Dedifferentiated amniotic fluid mesenchymal stem cell (primary cell): ENCODE measurements at regions not wholly inside any gene's neighbourhood (a gene's known extent, or its start where the extent isn't known, plus 50 kb on each side); places are given as distances from the start of the nearest gene placed in this dataset.

ENCODE experiments used
- DNase-seq: peaks from one replicate; pipeline ENCODE4 v3.0.0-alpha.2; 2016; ENCODE audit errors: extremely low spot score

DNA sequence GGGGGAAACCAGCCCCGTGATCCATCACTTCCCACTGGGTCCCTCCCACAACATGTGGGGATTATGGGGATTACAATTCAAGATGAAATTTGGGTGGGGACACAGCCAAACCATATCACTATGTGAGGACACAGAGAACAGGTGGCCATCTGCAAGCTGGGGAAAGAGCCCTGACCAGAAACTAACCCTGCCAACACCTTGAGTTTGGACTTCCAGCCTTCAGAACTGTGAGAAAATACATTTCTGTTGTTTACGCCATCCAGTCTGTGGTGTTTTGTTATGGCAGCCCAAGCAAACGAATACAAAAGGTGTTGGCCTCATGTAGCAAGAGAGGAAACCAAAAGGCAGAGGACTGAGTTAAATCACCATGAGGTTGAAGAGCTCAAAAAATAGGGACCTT, 169.9 kb upstream of the TENM3 start:
- DNase-seq = no peak

DNA sequence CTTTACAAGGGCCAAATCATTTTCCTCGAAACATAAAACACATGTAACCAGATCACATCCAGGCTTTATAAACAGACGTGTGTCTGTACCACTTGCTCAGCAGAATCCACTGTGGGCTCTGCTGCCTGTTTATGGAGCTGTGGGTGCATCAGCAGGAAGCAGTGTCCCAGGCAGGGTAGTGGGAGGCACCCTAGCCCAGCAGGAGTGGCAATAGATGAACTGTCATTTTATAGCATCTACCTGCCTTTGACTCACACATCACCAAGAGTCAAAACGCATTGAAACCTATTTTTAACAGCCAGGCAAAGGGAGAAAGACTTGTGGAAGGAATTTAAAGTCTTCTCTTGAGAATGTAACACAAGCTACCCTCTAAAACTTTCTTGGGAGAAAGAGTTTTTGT, 169.1 kb upstream of the TENM3 start:
- DNase-seq = no peak

DNA sequence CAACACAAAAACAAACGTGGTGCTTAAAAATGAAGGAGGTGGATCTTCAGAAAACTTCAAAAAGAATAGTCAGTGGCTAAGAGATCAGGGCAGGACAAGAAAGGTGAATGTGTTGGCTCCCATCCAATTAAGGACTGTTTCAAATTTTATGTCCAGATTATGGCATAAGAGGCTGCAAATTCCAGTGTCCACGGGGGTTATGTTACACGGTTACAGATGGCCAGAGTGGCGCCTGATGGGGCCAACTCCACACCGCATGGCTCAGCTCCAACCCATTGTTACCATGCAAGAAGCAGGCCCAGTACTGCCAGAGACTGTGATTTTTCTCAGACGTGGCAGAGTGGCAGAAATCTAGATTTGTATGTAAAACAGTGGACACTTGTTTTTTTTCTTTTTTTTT, 168.4 kb upstream of the TENM3 start:
- DNase-seq = no peak

DNA sequence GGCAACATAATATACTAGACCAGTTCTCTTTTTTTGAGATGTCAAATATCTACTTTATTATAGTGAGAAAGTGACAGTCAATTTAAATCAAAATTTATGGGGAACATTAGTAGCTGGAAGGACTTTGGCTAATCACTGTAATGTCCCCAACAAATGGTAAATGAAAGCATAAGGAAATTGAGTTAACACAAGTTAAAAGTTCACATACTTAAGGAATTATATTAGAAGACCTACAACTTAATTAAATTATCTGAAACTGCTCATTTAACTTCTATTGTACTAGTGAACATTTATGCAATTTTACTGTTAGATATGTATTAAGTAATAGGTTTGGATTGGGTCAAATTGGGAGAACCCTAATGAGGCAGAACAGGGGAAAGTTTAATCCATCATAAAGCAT, 160.3 kb upstream of the TENM3 start:
- no peak for DNase-seq

DNA sequence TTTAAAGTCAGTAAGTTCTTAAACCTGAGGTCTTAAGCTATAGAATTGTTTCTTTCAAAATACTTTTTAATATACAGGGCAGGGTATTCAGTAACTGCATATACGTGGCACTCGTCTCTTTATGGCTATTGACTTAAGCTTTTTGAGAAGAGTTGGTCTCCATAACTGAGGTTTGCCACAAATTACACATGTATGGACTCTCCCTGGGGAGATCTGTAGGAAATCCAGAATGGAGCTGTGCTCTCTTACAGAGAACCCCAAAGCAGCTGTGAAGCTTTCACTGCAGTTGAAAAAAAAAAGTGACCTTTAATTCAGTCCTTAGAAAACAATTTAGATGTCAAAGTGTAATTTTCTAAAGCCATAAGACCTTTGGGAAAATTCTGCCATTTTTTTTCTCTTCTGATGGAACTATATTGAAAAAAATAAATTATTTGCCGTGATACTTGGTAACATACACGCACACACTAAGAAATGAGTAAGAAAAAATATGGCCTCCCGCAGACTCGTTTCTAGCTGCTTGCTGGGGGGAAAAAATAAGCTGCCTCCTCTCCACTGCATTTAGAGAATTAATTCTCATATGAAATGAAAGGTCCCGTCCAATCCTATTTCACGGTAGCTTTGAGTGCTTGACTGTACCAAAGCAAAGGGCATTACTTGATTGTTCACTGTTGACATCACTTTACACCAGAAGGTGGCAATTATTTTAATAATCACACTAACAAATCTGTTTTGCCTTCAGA, 159.4 kb upstream of the TENM3 start:
- no peak for DNase-seq

DNA sequence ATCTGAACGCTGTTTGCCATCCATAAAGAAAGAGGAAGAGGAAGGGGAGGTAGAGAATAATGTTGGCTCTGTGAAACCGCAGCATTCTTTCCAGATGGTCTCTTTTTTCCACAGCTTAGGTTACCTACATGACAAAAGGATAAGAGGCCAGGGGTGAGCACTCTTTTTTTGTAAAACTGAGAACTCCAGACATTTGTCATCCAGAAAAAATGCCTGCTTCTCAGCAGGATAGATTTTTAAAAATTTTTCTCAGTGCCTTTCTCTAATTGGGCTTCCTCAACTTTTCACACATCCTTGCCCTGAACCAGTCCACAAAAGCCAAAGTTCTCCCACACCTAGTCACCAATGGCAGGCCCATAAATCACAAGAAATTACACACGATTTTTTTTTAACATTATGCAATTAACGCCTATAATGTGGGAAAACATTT, 158.1 kb upstream of the TENM3 start:
- no peak for DNase-seq

DNA sequence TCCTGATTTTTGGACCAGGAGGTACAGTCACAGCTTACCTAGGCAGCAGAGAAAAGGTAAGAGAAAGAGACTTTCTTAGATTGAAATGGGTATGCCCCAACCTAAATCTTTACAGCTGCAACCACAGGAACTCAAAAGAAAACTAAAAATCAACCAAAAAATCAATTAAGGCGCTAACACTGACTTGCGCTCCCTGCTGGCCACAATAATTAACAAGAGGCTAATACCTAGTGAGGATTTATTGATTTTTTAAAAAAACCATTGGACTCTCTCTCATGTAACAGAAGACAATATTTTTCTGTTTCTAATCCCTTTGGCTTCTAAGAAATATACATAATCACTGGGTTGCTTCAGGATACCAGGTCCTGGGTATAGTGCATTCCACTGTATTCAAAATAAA, 153.9 kb upstream of the TENM3 start:
- no peak for DNase-seq

DNA sequence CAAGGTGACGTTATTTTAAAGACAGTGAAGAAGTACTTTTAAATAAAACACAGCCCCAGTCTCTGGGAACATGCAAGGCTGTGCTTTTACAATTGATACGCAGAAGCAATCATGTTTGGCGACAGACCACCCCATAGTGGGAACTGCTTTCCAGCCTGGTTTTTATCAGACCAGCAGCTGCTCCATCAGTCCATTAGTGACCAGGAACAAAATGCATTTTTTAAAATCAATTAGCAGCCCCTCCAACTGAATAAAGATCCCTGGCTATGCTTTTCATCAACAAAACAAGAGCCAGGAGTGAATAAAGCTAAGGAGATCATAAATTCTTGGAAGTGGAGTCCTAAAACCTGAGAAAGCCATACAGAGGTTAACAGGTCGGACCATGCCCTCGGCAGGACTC, 153.0 kb upstream of the TENM3 start:
- no peak for DNase-seq

DNA sequence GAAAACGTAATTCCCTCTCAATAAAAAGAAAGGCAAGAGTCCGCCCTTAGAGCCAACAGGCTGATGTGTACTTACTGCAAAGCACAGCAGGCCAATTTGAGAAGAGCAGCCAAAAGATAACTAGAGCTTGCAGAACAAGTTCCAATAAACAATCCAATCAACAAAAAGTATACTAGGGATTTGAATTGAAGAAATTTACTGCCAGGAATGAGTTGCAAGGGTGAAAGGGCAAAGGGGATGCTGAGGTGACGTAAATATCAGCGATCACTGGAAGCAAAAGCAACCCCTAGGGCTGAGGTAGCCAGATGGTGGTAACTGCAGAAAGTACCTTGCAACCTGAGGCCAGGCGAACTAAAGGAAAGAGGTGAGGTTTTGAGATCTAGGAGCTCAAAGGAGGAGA, 152.1 kb upstream of the TENM3 start:
- no peak for DNase-seq

DNA sequence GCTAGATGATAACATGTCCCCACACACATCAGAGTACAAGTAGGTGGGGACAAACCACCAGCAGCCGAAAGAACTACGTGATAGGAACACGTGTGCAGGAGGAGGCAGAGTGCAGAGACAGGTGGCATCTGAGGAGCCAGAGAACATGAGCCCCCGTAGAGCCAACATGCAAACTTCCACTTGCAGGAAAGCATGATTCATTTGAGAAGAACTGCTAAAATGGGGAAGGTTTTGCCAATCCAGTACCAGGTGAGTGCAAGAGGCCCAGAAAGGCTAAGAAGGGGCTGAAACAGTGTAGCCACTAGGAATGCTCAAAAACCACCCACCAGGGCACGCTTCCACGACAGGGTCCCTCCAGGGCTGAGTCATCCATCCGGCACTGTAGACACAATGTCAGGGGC, 149.8 kb upstream of the TENM3 start:
- DNase-seq = no peak

DNA sequence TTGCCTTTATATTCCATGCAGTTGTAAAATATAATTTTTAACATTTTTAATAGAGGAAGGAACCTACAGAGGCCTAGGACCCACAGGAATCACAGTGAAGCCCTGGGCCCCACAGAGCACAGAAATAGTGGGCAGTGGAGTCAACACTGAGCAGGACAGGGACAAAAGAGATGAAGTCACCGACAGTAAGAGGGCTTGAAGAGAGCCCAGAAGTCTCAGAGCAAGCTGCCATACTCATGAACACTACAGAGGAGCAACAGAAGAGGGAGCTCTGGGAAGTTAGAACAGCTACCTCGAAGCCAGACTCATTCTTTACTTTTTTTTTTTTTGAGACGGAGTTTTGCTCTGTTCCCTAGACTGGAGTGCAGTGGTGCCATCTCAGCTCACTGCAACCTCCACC, 149.3 kb upstream of the TENM3 start:
- DNase-seq = no peak

DNA sequence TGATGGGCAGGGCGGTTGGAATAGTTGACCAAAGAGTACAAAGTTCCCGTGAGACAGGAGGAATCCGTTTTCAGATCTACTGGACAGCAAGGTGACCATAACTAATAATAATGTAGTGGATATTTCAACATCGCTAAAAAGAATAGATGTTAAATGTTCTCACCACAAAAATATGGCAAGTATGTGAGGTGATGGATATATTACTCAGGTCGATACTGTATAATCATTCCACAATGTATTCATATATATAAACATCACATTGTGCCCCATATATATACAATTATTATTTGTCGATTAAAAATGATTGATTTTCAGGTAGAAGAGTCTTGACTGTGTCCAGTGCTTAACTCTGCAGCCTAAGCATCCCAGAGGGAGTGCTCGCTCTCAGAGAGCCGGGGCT, 141.6 kb upstream of the TENM3 start:
- DNase-seq = no peak

DNA sequence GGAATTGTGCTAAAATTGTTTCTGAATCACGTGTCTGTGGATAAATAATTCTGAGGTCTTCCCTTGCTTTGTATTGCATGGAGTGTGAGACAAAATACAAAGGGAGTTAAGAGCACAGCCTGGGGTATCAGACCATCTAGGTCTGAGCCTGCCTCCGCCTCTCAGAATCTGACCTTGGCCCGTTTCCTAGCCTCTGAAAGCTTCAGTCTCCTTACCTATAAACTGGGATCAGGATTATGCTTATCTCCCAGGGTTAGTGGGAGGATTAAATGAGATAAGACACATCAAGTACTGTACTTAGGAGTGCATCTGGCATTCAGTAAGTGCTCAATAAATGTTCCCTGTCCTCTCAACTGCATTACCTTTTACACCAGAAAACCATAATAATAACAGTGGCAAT, 140.6 kb upstream of the TENM3 start:
- DNase-seq = no peak

DNA sequence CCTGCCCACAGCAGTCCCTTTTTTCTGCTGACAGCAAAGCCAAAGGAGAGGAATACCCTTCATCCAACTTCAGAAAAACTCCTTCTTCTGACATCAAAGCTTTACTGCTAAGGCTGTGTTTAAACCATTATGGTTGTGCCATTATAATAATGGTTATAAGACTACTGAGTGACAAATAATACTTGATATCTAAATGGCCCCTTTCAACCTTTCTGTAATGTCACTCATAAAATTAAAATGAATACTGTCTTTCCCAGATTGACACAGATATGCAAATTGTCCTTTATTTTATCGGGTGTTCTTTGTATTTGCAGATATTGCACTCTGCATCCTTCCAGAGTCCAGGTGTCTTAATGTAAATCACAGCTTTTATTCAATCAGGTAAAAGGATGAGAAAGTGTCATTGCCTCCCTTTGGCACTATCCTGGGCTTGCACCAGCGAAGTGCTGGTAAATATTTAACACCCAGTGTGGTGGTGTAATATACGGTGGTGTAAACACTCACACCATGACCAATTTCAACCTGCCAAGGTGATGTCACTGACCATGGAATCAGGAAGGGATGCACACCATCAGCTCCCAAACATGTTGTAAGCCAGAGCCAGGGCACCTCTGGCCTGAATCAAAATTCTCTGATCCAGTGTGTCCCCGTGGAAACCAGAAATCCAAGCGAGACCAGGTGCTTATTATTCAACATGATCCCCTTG, 139.4 kb upstream of the TENM3 start:
- DNase-seq = no peak

DNA sequence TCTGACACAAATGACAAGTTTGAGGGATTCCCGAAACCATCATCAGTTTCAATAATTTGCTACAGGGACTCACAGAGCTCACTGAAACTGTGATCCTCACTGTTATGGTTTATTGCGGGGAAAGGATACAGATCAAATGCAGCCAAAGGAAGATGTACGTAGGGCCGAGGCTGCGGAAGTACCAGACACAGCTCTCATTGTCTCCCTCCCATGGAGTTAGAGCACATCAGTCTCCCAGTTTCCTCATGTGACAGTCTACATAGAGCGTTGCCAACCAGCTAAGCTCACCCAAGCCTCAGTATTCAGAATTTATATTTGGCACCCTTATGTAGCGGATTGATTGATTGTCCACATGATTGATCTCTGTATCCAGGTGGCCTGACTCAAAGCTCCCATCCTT, 137.8 kb upstream of the TENM3 start:
- no peak for DNase-seq

DNA sequence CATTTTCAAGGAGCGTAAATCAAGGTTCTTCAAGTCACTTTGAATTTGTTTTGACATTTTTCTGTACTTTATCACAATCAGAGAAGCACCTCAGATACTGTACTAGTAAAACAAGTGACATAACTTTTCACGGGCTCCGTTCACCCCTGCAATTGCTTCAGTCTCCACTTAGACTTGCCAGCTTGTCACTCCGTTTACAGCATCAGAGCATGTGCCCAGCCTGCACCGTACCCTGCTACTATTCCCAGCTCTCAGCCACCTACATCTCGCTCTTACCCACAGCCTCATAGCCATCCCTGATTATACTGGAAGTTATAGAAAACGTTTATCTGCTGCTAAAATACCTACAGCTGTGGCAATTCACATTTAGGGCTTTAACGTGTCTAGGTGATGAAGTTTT, 135.3 kb upstream of the TENM3 start:
- no peak for DNase-seq

DNA sequence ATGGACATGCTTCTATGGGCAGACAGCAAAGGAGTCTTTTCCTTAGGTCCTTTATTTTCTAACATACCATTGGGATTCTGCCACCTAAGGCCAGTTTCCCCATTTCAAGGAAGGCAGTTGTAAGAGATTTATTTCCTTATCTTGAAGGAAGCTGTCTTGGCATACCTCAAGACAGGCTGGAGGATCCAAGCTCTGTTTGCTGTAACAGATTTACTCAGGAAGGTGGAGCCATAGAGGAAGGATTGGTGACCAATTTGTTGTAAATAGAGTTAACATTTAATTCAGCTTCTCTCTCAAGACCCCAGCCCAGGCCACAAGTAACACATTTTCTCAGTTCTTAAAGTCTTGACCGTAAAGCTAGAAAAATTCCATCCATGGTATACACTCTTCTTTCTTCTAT, 131.6 kb upstream of the TENM3 start:
- DNase-seq = no peak

DNA sequence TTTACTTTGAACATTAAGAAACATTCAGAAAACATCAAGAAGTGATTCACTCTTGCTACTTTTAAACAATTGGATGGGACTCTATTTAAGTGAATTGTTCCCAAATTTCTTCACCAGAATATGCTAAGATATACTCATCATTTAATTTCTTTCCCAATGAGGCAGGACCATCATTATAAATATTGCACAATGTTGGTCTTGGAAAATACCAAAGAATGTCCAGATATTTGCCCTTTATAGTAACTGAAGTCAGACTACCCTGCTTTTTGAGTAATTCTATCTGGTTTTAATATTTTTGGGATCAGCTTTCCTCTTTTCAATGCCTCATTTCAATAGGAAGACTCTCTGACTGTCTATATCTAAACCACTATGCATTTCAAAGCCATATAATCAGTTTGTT, 129.4 kb upstream of the TENM3 start:
- no peak for DNase-seq

DNA sequence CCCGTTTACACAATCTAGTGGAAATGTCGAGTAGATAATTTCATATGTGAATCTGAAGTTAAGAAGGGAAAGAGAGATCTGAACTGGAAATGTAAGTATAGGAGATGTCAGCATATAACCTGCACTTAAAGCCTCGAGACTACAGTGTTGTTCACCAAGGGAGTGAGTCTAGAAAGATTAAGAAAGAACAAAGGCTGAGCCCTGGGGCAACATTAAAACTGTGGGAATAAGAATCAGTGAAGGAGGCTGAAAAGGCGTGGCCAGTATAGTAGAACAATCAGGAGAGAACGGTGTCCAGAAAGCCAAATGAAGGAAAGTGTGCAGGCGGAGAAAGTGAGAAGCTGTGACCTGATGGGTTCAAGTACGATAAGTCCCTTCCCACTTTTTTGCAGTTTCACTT, 118.8 kb upstream of the TENM3 start:
- no peak for DNase-seq

DNA sequence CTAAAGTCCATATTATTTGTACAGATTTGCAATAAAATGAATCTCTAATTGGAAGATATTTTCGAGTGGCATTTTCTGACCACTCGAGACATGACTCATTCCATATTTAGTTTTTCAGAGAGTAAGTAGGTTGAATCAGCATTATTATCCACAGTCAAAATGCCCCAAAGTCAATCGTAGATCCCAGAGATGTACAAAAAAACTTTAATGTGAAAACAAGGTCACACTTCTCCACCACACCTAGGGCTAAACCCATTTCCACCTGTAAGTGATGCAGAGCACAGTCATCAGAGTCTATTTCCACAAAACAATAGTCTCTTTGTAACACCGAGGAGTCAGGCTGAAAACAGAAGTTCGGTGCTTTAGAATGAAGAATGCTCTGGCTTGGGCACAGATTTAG, 117.1 kb upstream of the TENM3 start:
- DNase-seq = no peak

DNA sequence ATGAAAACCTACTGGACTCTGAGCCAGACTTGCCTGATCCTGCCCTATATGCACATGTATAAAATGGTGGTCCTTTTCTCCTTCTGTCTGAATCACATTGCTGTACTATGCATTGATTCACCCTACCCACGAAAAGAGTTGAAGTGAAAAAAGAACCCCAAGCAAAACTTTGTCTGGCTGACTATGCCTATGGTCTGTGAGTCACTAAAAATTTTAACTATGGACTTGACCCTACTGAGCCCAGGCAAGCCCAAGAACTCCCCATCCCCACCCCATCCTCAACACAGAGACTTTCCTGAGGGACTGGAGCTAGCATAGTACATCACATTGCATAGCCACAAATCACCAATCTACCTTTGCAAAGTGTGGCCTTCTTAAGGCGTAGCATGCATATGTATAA, 116.6 kb upstream of the TENM3 start:
- no peak for DNase-seq

DNA sequence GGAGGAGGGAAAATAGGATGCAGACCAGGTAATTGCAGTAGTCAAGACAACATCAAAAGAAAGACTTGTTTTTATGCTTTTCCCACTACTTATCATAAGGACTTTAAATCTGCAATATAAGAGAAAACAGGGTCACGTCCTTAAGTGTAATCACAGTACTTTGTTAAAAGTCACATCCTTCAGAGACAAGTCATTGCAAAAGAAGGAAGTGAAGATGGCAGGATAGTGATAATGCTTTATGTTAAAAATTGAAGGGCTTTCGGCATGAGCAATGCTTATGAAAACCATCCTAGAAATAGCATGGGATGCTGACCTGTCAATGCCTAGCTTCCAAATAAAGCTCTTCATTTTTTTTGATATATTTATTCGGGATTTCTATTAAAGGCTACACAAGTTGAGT, 110.2 kb upstream of the TENM3 start:
- DNase-seq = no peak

DNA sequence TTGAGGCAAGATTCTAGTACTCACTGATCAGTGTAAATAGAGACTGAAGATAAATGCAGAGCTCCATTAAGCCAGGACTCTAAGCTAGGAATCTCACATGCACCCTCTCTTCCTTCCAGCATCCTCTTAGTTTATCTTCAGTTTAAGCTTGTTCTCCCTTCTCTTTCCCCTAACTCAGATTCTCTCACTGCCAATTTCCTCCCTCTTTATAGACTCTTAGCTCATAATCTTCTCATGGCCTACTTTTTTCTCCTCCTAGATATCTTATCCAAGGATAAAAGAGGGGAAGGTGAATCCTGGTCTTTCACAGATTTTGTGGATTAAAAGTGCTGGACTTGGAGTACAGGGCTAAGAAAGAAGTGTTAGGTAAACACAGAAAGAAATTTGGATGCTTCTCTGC, 108.9 kb upstream of the TENM3 start:
- DNase-seq = no peak

DNA sequence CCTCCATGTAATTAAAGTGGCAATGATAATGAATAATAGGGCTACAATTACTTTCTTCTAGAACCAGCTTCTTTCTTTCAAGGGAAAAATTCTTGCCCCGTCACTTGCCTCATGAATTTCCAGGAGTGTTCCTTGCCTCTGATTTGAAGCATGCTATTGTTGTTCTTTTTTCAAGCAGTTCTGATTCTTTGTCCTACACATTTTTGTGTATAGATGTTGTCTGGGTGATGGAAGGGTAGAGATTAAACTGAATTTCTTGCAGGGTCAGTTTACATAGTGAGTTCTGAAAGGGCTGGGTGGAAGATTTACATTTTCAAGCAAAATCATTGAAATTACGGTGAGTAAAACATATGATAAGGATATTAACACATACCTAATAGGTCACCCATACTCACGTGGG, 107.0 kb upstream of the TENM3 start:
- DNase-seq = no peak
